GM10266 (cell line): ENCODE measurements at regions not wholly inside any gene's neighbourhood (a gene's known extent, or its start where the extent isn't known, plus 50 kb on each side); places are given as distances from the start of the nearest gene placed in this dataset.

ENCODE experiments used
- DNase-seq: peaks from one replicate; pipeline ENCODE4 v3.0.0; 2012; ENCODE audit errors: extremely low spot score
- TF ChIP-seq, protein P1 (sequence below): IDR thresholded peaks from 2 replicates; pipeline ENCODE4 v1.5.1; 2012; ENCODE audit warnings: mild to moderate bottlenecking, low read depth; ENCODE audit not compliant: control insufficient read depth, insufficient read depth; ENCODE audit errors: missing control alignments

- TF ChIP-seq, protein P1, sequence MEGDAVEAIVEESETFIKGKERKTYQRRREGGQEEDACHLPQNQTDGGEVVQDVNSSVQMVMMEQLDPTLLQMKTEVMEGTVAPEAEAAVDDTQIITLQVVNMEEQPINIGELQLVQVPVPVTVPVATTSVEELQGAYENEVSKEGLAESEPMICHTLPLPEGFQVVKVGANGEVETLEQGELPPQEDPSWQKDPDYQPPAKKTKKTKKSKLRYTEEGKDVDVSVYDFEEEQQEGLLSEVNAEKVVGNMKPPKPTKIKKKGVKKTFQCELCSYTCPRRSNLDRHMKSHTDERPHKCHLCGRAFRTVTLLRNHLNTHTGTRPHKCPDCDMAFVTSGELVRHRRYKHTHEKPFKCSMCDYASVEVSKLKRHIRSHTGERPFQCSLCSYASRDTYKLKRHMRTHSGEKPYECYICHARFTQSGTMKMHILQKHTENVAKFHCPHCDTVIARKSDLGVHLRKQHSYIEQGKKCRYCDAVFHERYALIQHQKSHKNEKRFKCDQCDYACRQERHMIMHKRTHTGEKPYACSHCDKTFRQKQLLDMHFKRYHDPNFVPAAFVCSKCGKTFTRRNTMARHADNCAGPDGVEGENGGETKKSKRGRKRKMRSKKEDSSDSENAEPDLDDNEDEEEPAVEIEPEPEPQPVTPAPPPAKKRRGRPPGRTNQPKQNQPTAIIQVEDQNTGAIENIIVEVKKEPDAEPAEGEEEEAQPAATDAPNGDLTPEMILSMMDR = no peak
- no peak for DNase-seq
Measured at GRCh38 chr1:81287411-81288080, 513.2 kb upstream of the ADGRL2 start.

GRCh38 chr1:81270051-81270450 lies 530.7 kb upstream of the ADGRL2 start:
- TF ChIP-seq, protein P1 = no peak
- DNase-seq = no peak

GRCh38 chr1:81264976-81265375 lies 535.8 kb upstream of the ADGRL2 start:
- no peak for DNase-seq
- TF ChIP-seq, protein P1 = no peak

GRCh38 chr1:81259625-81260411 lies 540.9 kb upstream of the ADGRL2 start:
- no peak for DNase-seq
- TF ChIP-seq, protein P1 = no peak

DNA sequence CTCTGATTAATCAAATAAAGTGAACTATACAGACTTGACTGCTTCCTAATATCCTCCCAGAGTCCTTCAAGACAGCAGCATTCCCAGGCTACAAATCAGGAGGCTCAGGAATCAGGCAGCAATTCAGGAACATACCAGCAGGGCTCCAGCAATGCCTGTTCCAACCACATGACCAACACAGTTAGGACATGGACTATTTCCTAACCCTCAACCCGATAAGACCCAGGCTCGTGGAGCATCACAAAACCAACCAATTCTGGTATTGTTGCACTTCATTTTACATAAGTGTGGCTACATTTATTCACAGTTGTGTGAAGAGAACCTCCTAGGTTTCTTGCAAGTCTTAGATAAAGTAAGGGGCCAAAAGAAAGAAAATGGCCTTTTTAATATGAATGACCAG lies 546.2 kb upstream of the ADGRL2 start:
- TF ChIP-seq, protein P1 = no peak
- no peak for DNase-seq

DNA sequence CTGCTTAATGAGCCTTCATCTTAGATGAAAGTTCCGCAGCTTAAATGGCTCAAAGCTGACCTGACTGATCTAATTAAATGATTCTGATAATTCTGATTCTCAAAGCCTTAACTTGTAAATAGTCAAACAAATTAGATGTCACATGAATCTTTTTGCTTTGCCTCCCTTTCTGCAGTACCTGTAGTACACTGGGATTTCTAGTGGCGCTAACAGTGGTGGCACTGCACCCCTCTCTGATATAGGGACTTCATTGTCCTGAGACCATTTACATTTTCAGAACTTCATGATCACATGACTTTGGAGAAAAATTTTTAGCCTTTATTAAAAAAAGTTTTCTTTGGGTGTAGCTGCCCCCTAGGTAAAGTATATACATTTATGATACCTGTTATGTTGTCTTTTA lies 546.7 kb upstream of the ADGRL2 start:
- TF ChIP-seq, protein P1 = no peak
- no peak for DNase-seq
